ENCODE measurements at regions not wholly inside any gene's neighbourhood (a gene's known extent, or its start where the extent isn't known, plus 50 kb on each side); places are given as distances from the start of the nearest gene placed in this dataset.
A peak's percentile ranks its signal among the peaks of the same experiment; 100 is the strongest.
"Not testable (repeated sequence)": the region's sequence is repeated elsewhere in the genome, so short reads cannot be mapped to it uniquely, and the experiment has no call there.

GRCh38 chr1:234780112-234780511, 170.1 kb upstream of the IRF2BP2 start:
- Histone ChIP-seq H3K9me3 (ENCODE audit: insufficient read depth, low read depth, low read length) (peaks cover 5% of the 10 kb centered on the region), H4K12ac (ENCODE audit: low read depth, low read length) (no peak overlapping the region), H4K8ac (ENCODE audit: low read depth, low read length) (no peak overlapping the region), H2AK5ac (ENCODE audit: low read length) (no peak overlapping the region), H2AFZ (ENCODE audit: insufficient read depth, low read length, poor library complexity) (no peak overlapping the region), H2BK12ac (ENCODE audit: low read length) (no peak overlapping the region), H3K79me2 (ENCODE audit: control insufficient read depth, insufficient read depth, low read length, poor library complexity) (no peaks in the 10 kb centered on the region), H4K91ac (ENCODE audit: low read depth, low read length) (no peak overlapping the region), H3K27me3 (ENCODE audit: insufficient read depth, low read length) (no peaks in the 10 kb centered on the region), H2BK120ac (ENCODE audit: insufficient read depth, low read length, poor library complexity) (no peak overlapping the region), H3K4me3 (ENCODE audit: low read depth, low read length) (no peak overlapping the region), H2BK5ac (ENCODE audit: low read depth, low read length, poor library complexity) (no peak overlapping the region), H3K18ac (ENCODE audit: low read length) (no peak overlapping the region), H3K79me1 (ENCODE audit: low read length) (no peaks in the 10 kb centered on the region), H3K14ac (ENCODE audit: low read length) (no peak overlapping the region), H3K9ac (ENCODE audit: low read length) (no peak overlapping the region), H3K36me3 (ENCODE audit: control insufficient read depth in 1 of 2, insufficient read depth in 2 of 2, low read length in 2 of 2) (no peaks in the 10 kb centered on the region), H3K27ac (ENCODE audit: low read depth, low read length) (no peak overlapping the region), H3K23ac (ENCODE audit: low read length) (peak overlapping the region; percentile 1), H3K4ac (ENCODE audit: low read depth, low read length) (no peak overlapping the region), H3K4me2 (ENCODE audit: low read length) (no peak overlapping the region), H3K4me1 (ENCODE audit: control insufficient read depth in 1 of 2, insufficient read depth in 2 of 2, low read length in 2 of 2) (peaks cover 6 to 10% of the 10 kb centered on the region in 2 experiments)
- WGBS (ENCODE audit: extremely low coverage, insufficient coverage, insufficient read length), result no CpG with 5 or more reads among the region's 3 CpGs
- no peak for DNase-seq

DNA sequence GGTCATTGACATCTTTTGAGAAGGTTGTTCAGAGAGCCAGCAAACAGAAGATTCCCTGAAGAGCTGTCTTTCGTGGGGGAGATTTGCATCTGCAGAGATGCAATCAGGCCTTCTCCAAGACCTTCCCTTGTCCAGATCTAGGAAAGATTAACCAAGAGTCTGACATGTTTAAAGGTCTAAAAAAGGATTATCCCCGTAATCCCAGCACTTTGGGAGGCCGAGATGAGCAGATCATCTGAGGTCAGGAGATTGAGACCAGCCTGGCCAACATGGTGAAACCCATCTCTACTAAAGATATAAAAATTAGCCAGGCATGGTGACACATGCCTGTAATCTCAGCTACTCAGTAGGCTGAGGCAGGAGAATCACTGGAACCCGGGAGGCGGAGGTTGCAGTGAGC, 169.6 kb upstream of the IRF2BP2 start:
- not testable (repeated sequence) for H3K9ac ChIP-seq (ENCODE audit: low read length); H3K4me3 ChIP-seq (ENCODE audit: low read depth, low read length); H3K14ac ChIP-seq (ENCODE audit: low read length); H4K12ac ChIP-seq (ENCODE audit: low read depth, low read length); H4K8ac ChIP-seq (ENCODE audit: low read depth, low read length); H2BK12ac ChIP-seq (ENCODE audit: low read length); H4K91ac ChIP-seq (ENCODE audit: low read depth, low read length); H3K27ac ChIP-seq (ENCODE audit: low read depth, low read length); H2AFZ ChIP-seq (ENCODE audit: insufficient read depth, low read length, poor library complexity); H3K18ac ChIP-seq (ENCODE audit: low read length); H3K4ac ChIP-seq (ENCODE audit: low read depth, low read length); H2BK5ac ChIP-seq (ENCODE audit: low read depth, low read length, poor library complexity); H2BK120ac ChIP-seq (ENCODE audit: insufficient read depth, low read length, poor library complexity); H3K9me3 ChIP-seq (ENCODE audit: insufficient read depth, low read depth, low read length); H3K23ac ChIP-seq (ENCODE audit: low read length); H2AK5ac ChIP-seq (ENCODE audit: low read length); H3K27me3 ChIP-seq (ENCODE audit: insufficient read depth, low read length); DNase-seq; H3K79me2 ChIP-seq (ENCODE audit: control insufficient read depth, insufficient read depth, low read length, poor library complexity); H3K79me1 ChIP-seq (ENCODE audit: low read length); H3K36me3 ChIP-seq (ENCODE audit: control insufficient read depth in 1 of 2, insufficient read depth in 2 of 2, low read length in 2 of 2); H3K4me2 ChIP-seq (ENCODE audit: low read length)
- peaks cover 7 to 14% of the 10 kb centered on the region in 2 experiments for H3K4me1 ChIP-seq (ENCODE audit: control insufficient read depth in 1 of 2, insufficient read depth in 2 of 2, low read length in 2 of 2)
- no CpG with 5 or more reads among the region's 5 CpGs for whole genome bisulfite sequencing (ENCODE audit: extremely low coverage, insufficient coverage, insufficient read length)

- Histone ChIP-seq H3K9me3 (ENCODE audit: insufficient read depth, low read depth, low read length) (peaks cover 5% of the 10 kb centered on the region), H3K18ac (ENCODE audit: low read length) (no peak overlapping the region), H2BK12ac (ENCODE audit: low read length) (no peak overlapping the region), H3K14ac (ENCODE audit: low read length) (no peak overlapping the region), H3K79me2 (ENCODE audit: control insufficient read depth, insufficient read depth, low read length, poor library complexity) (no peaks in the 10 kb centered on the region), H2AFZ (ENCODE audit: insufficient read depth, low read length, poor library complexity) (no peak overlapping the region), H3K23ac (ENCODE audit: low read length) (no peak overlapping the region), H2BK5ac (ENCODE audit: low read depth, low read length, poor library complexity) (no peak overlapping the region), H4K91ac (ENCODE audit: low read depth, low read length) (no peak overlapping the region), H2BK120ac (ENCODE audit: insufficient read depth, low read length, poor library complexity) (no peak overlapping the region), H2AK5ac (ENCODE audit: low read length) (no peak overlapping the region), H3K4me2 (ENCODE audit: low read length) (no peak overlapping the region), H3K27me3 (ENCODE audit: insufficient read depth, low read length) (no peaks in the 10 kb centered on the region), H3K4me3 (ENCODE audit: low read depth, low read length) (no peak overlapping the region), H3K27ac (ENCODE audit: low read depth, low read length) (no peak overlapping the region), H3K9ac (ENCODE audit: low read length) (no peak overlapping the region), H3K79me1 (ENCODE audit: low read length) (no peaks in the 10 kb centered on the region), H3K4ac (ENCODE audit: low read depth, low read length) (no peak overlapping the region), H3K4me1 (ENCODE audit: control insufficient read depth in 1 of 2, insufficient read depth in 2 of 2, low read length in 2 of 2) (peaks cover 7 to 14% of the 10 kb centered on the region in 2 experiments), H4K8ac (ENCODE audit: low read depth, low read length) (no peak overlapping the region), H3K36me3 (ENCODE audit: control insufficient read depth in 1 of 2, insufficient read depth in 2 of 2, low read length in 2 of 2) (no peaks in the 10 kb centered on the region), H4K12ac (ENCODE audit: low read depth, low read length) (no peak overlapping the region)
- WGBS (ENCODE audit: extremely low coverage, insufficient coverage, insufficient read length), result no CpG with 5 or more reads among the region's 7 CpGs
- no peak for DNase-seq
Observed at GRCh38 chr1:234779160-234779538, 169.2 kb upstream of the IRF2BP2 start.

DNA sequence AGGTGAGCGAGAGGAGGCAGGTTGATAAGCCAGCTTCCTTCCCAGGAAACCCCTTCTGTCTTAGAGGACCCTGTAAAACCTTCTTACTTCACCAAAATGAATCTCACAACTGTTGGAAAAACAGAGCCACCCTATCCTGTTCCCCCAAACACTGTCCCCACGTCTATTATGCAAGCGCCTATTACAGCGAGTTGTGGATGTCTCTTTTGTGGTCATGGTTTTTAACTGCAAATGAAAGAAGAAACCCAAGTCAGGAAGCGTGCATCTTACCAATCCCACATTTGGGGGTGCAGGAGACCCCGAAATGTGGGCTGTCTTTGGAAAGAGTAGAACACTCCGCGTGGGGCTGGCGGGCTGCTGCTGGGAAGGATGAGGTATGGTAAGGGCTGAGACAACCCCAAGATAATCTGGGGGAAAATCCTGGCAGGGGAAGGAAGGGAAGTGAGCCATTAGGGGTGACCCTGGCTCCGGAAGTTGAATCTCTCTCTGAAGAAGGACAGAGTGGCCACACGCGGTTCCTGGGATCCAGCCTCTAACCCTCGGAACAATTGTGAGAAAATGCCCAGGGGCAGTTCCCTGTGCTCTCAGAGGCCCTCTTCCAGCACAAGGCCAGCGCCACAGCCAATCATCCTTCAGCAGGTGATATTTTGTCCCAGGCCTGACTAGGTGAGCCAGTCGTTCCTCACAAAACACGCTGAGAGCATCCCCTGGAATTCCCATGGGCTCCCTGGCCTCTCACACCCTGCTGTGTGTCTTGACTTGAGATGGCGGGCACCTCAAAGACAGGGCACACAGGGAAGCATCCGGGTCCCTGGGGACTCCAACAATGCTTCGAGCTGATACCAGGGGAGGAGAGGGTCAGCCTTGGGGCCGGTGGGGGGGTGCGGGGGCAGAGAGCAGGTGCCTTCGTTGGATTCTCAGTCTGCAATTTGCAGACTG, 168.5 kb upstream of the IRF2BP2 start:
- no peak overlapping the region for H3K14ac ChIP-seq (ENCODE audit: low read length)
- no CpG with 5 or more reads among the region's 22 CpGs for WGBS (ENCODE audit: extremely low coverage, insufficient coverage, insufficient read length)
- peaks cover 5% of the 10 kb centered on the region for H3K9me3 ChIP-seq (ENCODE audit: insufficient read depth, low read depth, low read length)
- H4K8ac ChIP-seq (ENCODE audit: low read depth, low read length), result no peak overlapping the region
- H3K4me3 ChIP-seq (ENCODE audit: low read depth, low read length), result no peak overlapping the region
- H3K4me1 ChIP-seq (ENCODE audit: control insufficient read depth in 1 of 2, insufficient read depth in 2 of 2, low read length in 2 of 2), result peaks cover 7 to 14% of the 10 kb centered on the region in 2 experiments
- no peak overlapping the region for H3K4ac ChIP-seq (ENCODE audit: low read depth, low read length)
- H2AFZ ChIP-seq (ENCODE audit: insufficient read depth, low read length, poor library complexity), result no peak overlapping the region
- no peak overlapping the region for H3K18ac ChIP-seq (ENCODE audit: low read length)
- H3K23ac ChIP-seq (ENCODE audit: low read length), result no peak overlapping the region
- no peak overlapping the region for H2BK12ac ChIP-seq (ENCODE audit: low read length)
- no peak overlapping the region for H4K12ac ChIP-seq (ENCODE audit: low read depth, low read length)
- H3K27me3 ChIP-seq (ENCODE audit: insufficient read depth, low read length), result no peaks in the 10 kb centered on the region
- H3K36me3 ChIP-seq (ENCODE audit: control insufficient read depth in 1 of 2, insufficient read depth in 2 of 2, low read length in 2 of 2), result no peaks in the 10 kb centered on the region
- H2AK5ac ChIP-seq (ENCODE audit: low read length), result no peak overlapping the region
- H3K79me2 ChIP-seq (ENCODE audit: control insufficient read depth, insufficient read depth, low read length, poor library complexity), result no peaks in the 10 kb centered on the region
- H3K79me1 ChIP-seq (ENCODE audit: low read length), result peaks cover 1% of the 10 kb centered on the region
- H3K27ac ChIP-seq (ENCODE audit: low read depth, low read length), result no peak overlapping the region
- DNase-seq, result peak in 1 of 2 donors; percentile 16
- no peak overlapping the region for H3K9ac ChIP-seq (ENCODE audit: low read length)
- no peak overlapping the region for H4K91ac ChIP-seq (ENCODE audit: low read depth, low read length)
- no peak overlapping the region for H2BK120ac ChIP-seq (ENCODE audit: insufficient read depth, low read length, poor library complexity)
- no peak overlapping the region for H3K4me2 ChIP-seq (ENCODE audit: low read length)
- no peak overlapping the region for H2BK5ac ChIP-seq (ENCODE audit: low read depth, low read length, poor library complexity)
